IPS DF 6.9 (cell line): ENCODE measurements at regions not wholly inside any gene's neighbourhood (a gene's known extent, or its start where the extent isn't known, plus 50 kb on each side); places are given as distances from the start of the nearest gene placed in this dataset.
"Not testable (repeated sequence)": the region's sequence is repeated elsewhere in the genome, so short reads cannot be mapped to it uniquely, and the experiment has no call there.

Source experiments
- DNase-seq: peaks from one replicate; pipeline ENCODE4 v3.0.0-alpha.2; 2013; ENCODE audit warnings: low read depth, low spot score
- H3K27ac ChIP-seq: one replicate; pipeline ENCODE4 v1.5.1; 2013; ENCODE audit warnings: low read length, control low read depth
- H3K27me3 ChIP-seq: 2 replicates; pipeline ENCODE4 v1.6.1; 2013; ENCODE audit warnings: mild to moderate bottlenecking, low read length; ENCODE audit not compliant: control insufficient read depth, insufficient read depth
- H3K36me3 ChIP-seq: 2 replicates; pipeline ENCODE4 v1.6.1; 2013; ENCODE audit warnings: low read length; ENCODE audit not compliant: control insufficient read depth, insufficient read depth
- H3K4me1 ChIP-seq: 2 replicates; pipeline ENCODE4 v1.6.1; 2013; ENCODE audit warnings: low read length; ENCODE audit not compliant: control insufficient read depth, insufficient read depth
- H3K4me3 ChIP-seq: 2 replicates; pipeline ENCODE4 v1.5.1; 2013; ENCODE audit warnings: mild to moderate bottlenecking, low read length
- H3K9me3 ChIP-seq: 2 replicates; pipeline ENCODE4 v1.6.1; 2013; ENCODE audit warnings: low read length, inconsistent platforms; ENCODE audit not compliant: control insufficient read depth, insufficient read depth
- WGBS: extraction: QIAGEN DNeasy Blood & Tissue Kit; methylation state at CpG from one replicate; pipeline ENCODE4 v1.1.7; 2013; ENCODE audit warnings: mixed read lengths, missing lambda C conversion rate; ENCODE audit not compliant: insufficient read length, insufficient coverage; 5-methylcytosine and 5-hydroxymethylcytosine counted together

DNA sequence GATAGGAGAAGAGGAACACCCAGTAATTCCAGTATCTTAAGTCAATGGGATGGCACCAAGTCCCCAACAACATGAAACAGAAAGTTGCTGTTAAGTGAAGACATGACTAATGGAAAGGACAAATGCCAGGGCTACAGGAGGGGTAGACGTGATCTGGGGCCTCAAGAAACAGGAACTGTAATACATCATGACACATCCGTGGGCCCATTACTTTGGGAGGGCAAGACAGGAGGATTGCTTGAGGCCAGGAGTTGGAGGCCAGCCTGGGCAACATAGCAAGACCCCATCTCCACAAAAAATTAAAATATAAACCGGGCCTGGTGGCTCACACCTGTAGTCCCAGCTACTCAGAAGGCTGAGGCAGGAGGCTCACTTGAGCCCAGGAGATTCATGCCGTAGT, 408.6 kb upstream of the PRKCQ start:
- no peaks in the 10 kb centered on the region for H3K9me3 ChIP-seq
- no peaks in the 10 kb centered on the region for H3K27me3 ChIP-seq
- no CpG with 5 or more reads among the region's 4 CpGs for WGBS
- DNase-seq = no peak
- no peak overlapping the region for H3K4me3 ChIP-seq
- no peaks in the 10 kb centered on the region for H3K4me1 ChIP-seq
- H3K36me3 ChIP-seq = no peaks in the 10 kb centered on the region
- H3K27ac ChIP-seq = no peak overlapping the region

DNA sequence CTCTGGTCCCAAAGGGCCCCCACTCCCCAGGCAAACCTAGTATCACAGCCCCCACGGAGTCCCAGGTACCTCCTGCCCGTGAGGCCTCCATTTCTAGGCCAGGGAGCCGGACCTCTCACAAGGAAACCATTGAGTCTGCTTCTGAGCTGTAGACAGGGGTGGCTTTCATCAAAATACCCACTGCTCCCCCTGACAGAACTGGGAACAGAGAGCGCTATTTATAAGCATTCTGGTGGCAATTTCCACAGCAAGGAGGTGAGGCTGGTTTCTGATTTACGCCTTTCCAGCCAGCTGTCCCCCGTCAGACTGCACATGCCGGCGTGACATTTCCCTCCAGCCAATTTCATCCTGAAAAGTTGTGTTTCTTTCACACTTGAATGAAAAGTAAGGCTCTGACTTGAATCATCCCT, 407.5 kb upstream of the PRKCQ start:
- Histone ChIP-seq H3K27me3 (no peaks in the 10 kb centered on the region), H3K36me3 (no peaks in the 10 kb centered on the region), H3K4me3 (no peak overlapping the region), H3K27ac (no peak overlapping the region), H3K9me3 (no peaks in the 10 kb centered on the region), H3K4me1 (no peaks in the 10 kb centered on the region)
- WGBS = no CpG with 5 or more reads among the region's 8 CpGs
- DNase-seq = no peak

DNA sequence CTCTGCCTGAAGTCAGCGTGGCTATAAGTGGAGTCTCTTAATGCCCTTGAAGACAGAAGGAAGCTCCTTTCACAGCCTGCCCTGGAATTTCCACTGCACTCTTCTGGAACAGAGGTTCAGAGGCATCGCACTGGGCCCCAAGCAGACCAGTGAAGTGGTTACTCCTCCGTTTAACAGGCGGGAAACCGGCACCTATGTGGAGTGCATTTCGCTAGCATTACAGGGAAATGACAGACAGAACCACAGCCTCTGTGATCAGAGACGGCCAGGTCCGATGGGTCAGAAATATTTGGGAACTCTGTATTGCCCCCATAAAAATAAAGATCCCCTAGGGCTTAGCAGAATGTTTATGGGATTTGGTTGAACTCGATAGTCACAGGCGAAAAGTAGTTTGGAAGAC, 406.9 kb upstream of the PRKCQ start:
- no peaks in the 10 kb centered on the region for H3K9me3 ChIP-seq
- DNase-seq = no peak
- H3K4me3 ChIP-seq = no peak overlapping the region
- H3K27me3 ChIP-seq = no peaks in the 10 kb centered on the region
- WGBS = no CpG with 5 or more reads among the region's 10 CpGs
- H3K27ac ChIP-seq = no peak overlapping the region
- no peaks in the 10 kb centered on the region for H3K36me3 ChIP-seq
- no peaks in the 10 kb centered on the region for H3K4me1 ChIP-seq

DNA sequence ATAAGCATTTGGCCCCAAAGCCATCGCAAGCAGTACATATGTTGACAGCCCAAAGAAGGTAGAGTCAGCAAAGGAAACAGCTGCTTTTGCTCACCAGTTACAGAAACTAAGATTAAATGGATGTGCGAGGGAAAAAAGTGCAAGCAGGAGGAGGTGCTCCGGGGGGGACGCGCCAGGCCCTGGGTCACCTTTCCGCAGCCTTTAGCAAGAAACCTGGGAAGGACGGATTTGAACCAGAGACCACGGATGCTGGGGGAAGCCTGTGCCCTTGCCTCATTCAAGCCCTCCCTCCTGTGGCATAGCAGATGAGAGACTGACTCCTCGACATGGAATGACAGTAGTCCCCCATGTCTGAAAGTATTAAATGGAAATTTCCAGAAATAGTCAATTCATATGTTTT, 405.6 kb upstream of the PRKCQ start:
- H3K4me1 ChIP-seq = no peaks in the 10 kb centered on the region
- no CpG with 5 or more reads among the region's 9 CpGs for WGBS

DNA sequence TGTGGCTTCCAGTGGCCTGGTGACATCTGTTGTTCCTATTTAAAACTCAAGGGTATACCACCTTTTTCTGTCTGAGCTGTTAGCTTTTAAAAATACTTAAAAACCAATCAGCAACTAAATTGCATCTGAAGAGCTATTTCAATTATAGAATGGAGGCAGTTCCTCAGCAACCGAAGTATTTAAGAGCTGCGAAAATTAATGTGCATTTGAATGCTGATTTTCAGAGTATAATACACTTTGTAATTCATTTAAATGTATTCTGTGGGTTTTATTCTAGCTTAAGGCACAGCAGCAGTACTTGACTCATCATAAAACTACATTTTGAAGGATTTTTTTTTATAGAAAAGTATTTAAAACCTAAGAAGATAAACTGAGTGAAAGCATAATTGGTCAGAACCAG, 404.9 kb upstream of the PRKCQ start:
- H3K36me3 ChIP-seq = no peaks in the 10 kb centered on the region
- no peaks in the 10 kb centered on the region for H3K27me3 ChIP-seq
- no peak overlapping the region for H3K4me3 ChIP-seq
- H3K27ac ChIP-seq = no peak overlapping the region
- no peaks in the 10 kb centered on the region for H3K9me3 ChIP-seq
- WGBS = no CpG with 5 or more reads among the region's 2 CpGs
- DNase-seq = no peak
- no peaks in the 10 kb centered on the region for H3K4me1 ChIP-seq

More for the DNA sequence above, 405.6 kb upstream of the PRKCQ start:
- Histone ChIP-seq H3K27me3 (no peaks in the 10 kb centered on the region), H3K9me3 (no peaks in the 10 kb centered on the region), H3K36me3 (no peaks in the 10 kb centered on the region), H3K27ac (no peak overlapping the region), H3K4me3 (no peak overlapping the region)
- no peak for DNase-seq

DNA sequence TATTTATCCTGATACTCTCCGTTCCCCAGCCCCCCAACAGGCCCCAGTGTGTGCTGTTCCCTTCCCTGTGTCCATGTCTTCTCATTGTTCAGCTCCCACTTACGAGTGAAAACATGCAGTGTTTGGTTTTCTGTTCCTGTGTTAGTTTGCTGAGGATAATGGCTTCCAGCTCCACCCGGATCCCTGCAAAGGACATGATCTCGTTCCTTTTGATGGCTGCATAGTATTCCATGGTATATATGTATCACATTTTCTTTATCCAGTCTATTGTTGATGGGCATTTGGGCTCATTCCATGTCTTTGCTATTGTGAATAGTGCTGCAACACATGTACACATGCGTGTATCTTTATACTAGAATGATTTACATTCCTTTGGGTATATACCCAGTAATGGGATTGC, 403.9 kb upstream of the PRKCQ start:
- not testable (repeated sequence) for H3K4me1 ChIP-seq, H3K9me3 ChIP-seq, H3K36me3 ChIP-seq, DNase-seq, H3K27ac ChIP-seq, H3K27me3 ChIP-seq, H3K4me3 ChIP-seq
- WGBS = no CpG with 5 or more reads among the region's 5 CpGs

DNA sequence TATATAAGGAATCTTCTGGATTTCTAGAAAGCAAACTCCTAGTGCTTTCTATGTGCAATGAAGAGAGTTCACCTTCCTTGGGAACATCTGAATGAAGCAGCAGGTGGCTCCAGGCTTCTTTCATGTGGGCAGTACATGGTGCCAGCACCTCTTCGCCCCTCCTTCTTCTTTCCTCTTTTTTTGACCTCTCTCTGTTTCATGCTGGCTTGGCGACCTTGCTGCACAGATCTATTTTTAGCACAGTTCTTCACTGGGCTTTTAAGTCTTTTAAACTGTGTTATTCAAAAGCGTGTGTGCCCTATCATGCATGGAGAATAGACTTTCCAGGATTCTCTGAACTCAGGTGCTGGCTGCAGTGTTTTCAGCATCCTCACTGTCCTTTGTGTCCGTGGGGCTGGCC, 400.3 kb upstream of the PRKCQ start:
- Histone ChIP-seq H3K4me3 (no peak overlapping the region), H3K27ac (no peak overlapping the region), H3K9me3 (no peaks in the 10 kb centered on the region), H3K36me3 (no peaks in the 10 kb centered on the region), H3K27me3 (no peaks in the 10 kb centered on the region), H3K4me1 (no peaks in the 10 kb centered on the region)
- no CpG with 5 or more reads among the region's 4 CpGs for WGBS
- no peak for DNase-seq

DNA sequence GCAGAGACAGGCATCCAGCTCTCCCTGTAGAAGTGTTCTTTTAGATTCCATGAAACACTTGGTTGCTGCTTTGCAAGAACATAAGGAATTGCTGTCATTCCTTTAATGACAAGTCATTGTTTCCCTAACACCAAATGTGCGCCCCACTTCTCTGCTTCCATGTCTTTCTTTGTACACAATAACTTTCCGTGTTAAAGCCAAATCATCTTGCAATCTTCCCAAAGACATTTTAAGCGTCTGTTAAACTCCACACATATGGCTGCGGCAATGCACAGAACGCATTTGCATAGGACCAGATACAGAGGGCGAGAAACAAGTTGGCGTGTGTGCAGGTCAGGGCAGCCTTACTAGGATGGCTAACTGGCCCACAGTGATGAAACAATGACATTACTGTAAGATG, 399.3 kb upstream of the PRKCQ start:
- WGBS = no CpG with 5 or more reads among the region's 7 CpGs
- Histone ChIP-seq H3K9me3 (no peaks in the 10 kb centered on the region), H3K4me1 (no peaks in the 10 kb centered on the region), H3K36me3 (no peaks in the 10 kb centered on the region), H3K4me3 (no peak overlapping the region), H3K27ac (no peak overlapping the region), H3K27me3 (no peaks in the 10 kb centered on the region)
- DNase-seq = no peak

DNA sequence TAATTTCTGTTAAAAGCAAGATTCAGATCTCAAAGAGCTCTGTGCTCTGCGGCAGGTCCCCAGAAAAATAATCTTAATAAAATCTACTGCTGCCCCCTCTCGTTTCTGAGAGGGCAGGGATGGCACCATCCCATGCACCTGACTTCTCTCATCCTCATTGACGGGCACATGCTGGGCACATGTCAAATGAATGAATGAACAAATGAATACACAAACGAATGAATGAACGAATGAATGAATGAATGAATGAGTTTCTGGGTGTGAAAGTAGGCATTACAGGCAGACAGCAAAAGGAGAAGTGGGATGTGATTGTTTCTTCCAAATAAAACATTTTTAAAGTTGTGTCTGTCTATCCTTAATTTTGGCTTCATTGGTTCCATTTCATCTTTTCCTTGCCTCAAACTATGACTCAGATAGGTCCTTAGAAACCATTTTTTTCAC, 398.1 kb upstream of the PRKCQ start:
- no peaks in the 10 kb centered on the region for H3K27me3 ChIP-seq
- WGBS = no CpG with 5 or more reads among the region's 5 CpGs
- H3K4me1 ChIP-seq = no peaks in the 10 kb centered on the region

DNA sequence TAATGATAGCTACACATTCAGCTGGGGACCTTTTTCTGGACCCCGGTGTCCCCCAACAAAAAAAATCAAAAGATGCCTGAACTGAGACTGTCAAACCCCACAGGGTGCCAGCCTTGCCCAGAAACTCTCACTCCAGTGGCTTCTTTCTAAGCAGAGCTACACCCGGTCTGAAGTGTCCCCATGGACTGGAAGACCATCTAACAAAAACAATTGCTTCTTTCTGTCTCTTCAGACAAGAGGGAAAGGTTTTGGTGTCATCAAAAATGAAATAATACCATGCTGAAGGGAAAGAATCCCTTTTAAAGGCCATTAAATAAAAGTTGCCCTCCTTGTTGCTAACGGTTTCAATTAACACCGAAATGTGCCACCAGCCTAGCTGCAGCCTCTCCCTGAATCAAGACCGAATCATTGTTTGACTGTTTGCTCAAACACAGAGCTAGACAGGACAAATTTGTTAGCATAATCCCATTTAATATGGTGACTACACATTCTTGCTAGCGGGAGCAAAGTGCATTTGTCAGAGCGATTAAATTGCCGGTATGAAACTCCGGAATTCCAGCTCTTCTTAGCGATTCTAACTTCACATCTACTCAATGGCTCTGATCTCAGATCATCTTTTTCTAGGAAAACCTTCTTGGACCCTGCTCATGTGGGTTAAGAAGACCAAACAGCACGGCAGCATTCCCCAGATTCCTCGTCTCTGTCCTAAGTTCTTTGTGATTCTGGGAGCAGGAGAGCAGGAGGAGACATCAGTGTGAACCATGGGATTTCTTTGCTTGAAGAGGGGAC, 397.5 kb upstream of the PRKCQ start:
- Histone ChIP-seq H3K9me3 (no peaks in the 10 kb centered on the region), H3K27ac (no peak overlapping the region), H3K4me3 (no peak overlapping the region), H3K4me1 (no peaks in the 10 kb centered on the region), H3K36me3 (no peaks in the 10 kb centered on the region), H3K27me3 (no peaks in the 10 kb centered on the region)
- no peak for DNase-seq
- no CpG with 5 or more reads among the region's 12 CpGs for WGBS

More for the DNA sequence above, 398.1 kb upstream of the PRKCQ start:
- no peaks in the 10 kb centered on the region for H3K36me3 ChIP-seq
- H3K9me3 ChIP-seq = no peaks in the 10 kb centered on the region
- no peak for DNase-seq
- H3K27ac ChIP-seq = no peak overlapping the region
- no peak overlapping the region for H3K4me3 ChIP-seq

DNA sequence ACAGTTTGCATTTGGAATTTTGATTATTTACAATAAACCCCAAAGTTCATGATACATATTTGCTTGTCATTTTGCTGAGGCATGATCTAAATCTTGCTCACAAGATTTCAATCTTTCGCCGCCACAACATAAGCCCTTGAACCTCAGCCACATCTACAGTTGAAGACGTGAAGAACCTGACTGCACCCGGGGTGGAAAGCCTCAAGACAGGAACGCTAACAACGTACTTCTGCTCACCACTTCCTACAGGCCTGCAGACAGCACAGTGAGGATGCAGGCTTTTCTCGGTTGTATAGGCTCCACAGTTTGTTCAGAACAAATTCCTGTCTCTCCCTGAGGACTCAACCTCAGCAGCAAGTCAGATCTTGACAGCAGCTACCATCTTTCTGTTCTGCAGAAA, 393.8 kb upstream of the PRKCQ start:
- Histone ChIP-seq H3K4me1 (no peaks in the 10 kb centered on the region), H3K9me3 (no peaks in the 10 kb centered on the region), H3K36me3 (no peaks in the 10 kb centered on the region), H3K27me3 (no peaks in the 10 kb centered on the region), H3K27ac (no peak overlapping the region), H3K4me3 (no peak overlapping the region)
- WGBS = no CpG with 5 or more reads among the region's 7 CpGs
- no peak for DNase-seq
